ENCODE measurements at regions not wholly inside any gene's neighbourhood (a gene's known extent, or its start where the extent isn't known, plus 50 kb on each side); places are given as distances from the start of the nearest gene placed in this dataset.
A peak's percentile ranks its signal among the peaks of the same experiment; 100 is the strongest.
"Not testable (repeated sequence)": the region's sequence is repeated elsewhere in the genome, so short reads cannot be mapped to it uniquely, and the experiment has no call there.

- POLR2A ChIA-PET (ENCODE audit: low non-redundant PET): no interaction called here
- H3K27ac ChIP-seq: no peak overlapping the region
- no peak for DNase-seq (ENCODE audit: low spot score)
- TF ChIP-seq CTCF (conservative IDR thresholded peaks at IDR 0.05; ENCODE audit: low read depth): no peak
- CTCF ChIA-PET: no interaction called here
Observed at GRCh38 chr12:24517000-24517399, 431.9 kb downstream of the BCAT1 start.

GRCh38 chr12:24510581-24511125 is 438.2 kb downstream of the BCAT1 start:
- POLR2A ChIA-PET (ENCODE audit: low non-redundant PET): no interaction called here
- CTCF ChIA-PET: no interaction called here
- no peak for DNase-seq (ENCODE audit: low spot score)
- no peak overlapping the region for H3K27ac ChIP-seq
- TF ChIP-seq CTCF (conservative IDR thresholded peaks at IDR 0.05; ENCODE audit: low read depth): no peak

GRCh38 chr12:24507827-24508226 is 441.1 kb downstream of the BCAT1 start:
- no peak for TF ChIP-seq CTCF (conservative IDR thresholded peaks at IDR 0.05; ENCODE audit: low read depth)

GRCh38 chr12:24505366-24506015 is 443.4 kb downstream of the BCAT1 start:
- no peak for DNase-seq (ENCODE audit: low spot score)
- POLR2A ChIA-PET (ENCODE audit: low non-redundant PET): no interaction called here
- no peak overlapping the region for H3K27ac ChIP-seq
- CTCF ChIA-PET: no interaction called here
- no peak for TF ChIP-seq CTCF (conservative IDR thresholded peaks at IDR 0.05; ENCODE audit: low read depth)

More at GRCh38 chr12:24507827-24508226, 441.1 kb downstream of the BCAT1 start:
- ChIA-PET POLR2A (ENCODE audit: low non-redundant PET) (no interaction called here), CTCF (interaction anchor here (0.6 kb wide), 1 partner anchor 64 kb away, joined by 3 read pairs; no protein-coding TSS in a partner anchor)
- no peak overlapping the region for H3K27ac ChIP-seq
- DNase-seq (ENCODE audit: low spot score): no peak

GRCh38 chr12:24503477-24503876 is 445.4 kb downstream of the BCAT1 start:
- CTCF ChIA-PET; H3K27ac ChIP-seq; POLR2A ChIA-PET (ENCODE audit: low non-redundant PET); DNase-seq (ENCODE audit: low spot score): not testable (repeated sequence)

GRCh38 chr12:24500831-24501230 is 448.1 kb downstream of the BCAT1 start:
- ChIA-PET CTCF (no interaction called here), POLR2A (ENCODE audit: low non-redundant PET) (no interaction called here)
- no peak for TF ChIP-seq CTCF (conservative IDR thresholded peaks at IDR 0.05; ENCODE audit: low read depth)
- peak; percentile 13 for DNase-seq (ENCODE audit: low spot score)
- no peak overlapping the region for H3K27ac ChIP-seq

GRCh38 chr12:24500421-24500820 is 448.5 kb downstream of the BCAT1 start:
- ChIA-PET CTCF (no interaction called here), POLR2A (ENCODE audit: low non-redundant PET) (no interaction called here)
- no peak for TF ChIP-seq CTCF (conservative IDR thresholded peaks at IDR 0.05; ENCODE audit: low read depth)
- no peak overlapping the region for H3K27ac ChIP-seq
- no peak for DNase-seq (ENCODE audit: low spot score)
